Choroid plexus epithelial cell (primary cell): ENCODE measurements at regions not wholly inside any gene's neighbourhood (a gene's known extent, or its start where the extent isn't known, plus 50 kb on each side); places are given as distances from the start of the nearest gene placed in this dataset.

ENCODE experiments used
- DNase-seq: peaks from one replicate; pipeline ENCODE4 v3.0.0-alpha.2; 2010; ENCODE audit warnings: low read depth
- H3K4me3 ChIP-seq: 2 replicates; pipeline ENCODE4 v1.5.1; 2011; ENCODE audit warnings: low read depth, mild to moderate bottlenecking, control low read depth, low read length, moderate library complexity
- CTCF ChIP-seq: conservative IDR thresholded peaks from 2 replicates; pipeline ENCODE4 v1.5.1; 2011; ENCODE audit warnings: low read depth, mild to moderate bottlenecking, control low read depth, inconsistent platforms, low read length, moderate library complexity

DNA sequence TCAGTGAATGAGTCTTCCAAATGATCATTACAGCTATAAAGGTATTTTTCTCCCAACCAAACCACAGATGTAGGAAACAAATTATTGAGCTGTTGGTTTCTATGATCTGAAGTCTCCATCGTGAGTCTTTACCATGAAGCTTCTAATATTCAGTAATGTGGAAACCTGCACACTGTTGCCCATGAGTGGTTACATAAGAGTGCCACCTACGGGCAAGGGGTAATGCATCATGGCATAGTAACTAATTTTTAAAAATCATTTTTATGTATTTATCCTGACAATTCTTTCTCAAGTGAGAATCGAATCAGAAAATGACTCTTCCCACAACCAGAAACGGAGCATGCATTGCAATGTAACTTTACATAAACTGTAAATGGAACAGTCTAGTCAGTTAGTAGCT is 282.5 kb upstream of the SMARCA2 start:
- H3K4me3 ChIP-seq = no peak overlapping the region
- peak; percentile 1 for DNase-seq
- peak; percentile 14 for TF ChIP-seq CTCF

DNA sequence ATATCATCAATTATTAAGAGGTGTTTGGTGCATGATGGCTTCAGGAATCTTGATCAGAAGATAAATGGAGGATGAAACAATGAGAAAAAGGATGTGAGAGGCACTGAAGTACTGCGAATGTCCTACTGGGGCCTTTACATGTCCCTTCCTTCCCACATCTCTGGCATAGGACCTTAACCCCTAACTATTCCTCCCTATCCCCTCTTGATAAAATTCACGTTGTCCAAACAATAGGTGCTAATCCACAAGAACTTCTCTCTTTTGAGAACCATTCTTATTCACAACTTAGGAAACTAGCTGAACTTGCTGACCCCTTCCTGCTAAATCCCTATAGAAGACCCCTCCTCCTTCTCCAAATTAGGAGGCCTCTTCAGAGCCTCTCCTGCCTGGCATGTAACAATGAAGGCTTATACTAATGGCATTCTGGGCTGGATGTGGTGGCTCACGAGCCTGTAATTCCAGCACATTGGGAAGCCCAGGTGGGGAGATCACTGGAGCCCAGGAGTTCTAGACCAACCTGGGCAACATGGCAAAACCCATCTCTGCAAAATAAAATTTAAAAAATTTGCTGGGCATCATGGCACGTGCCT is 276.5 kb upstream of the SMARCA2 start:
- no peak overlapping the region for H3K4me3 ChIP-seq
- DNase-seq = no peak
- no peak for TF ChIP-seq CTCF

- H3K4me3 ChIP-seq = no peak overlapping the region
- no peak for TF ChIP-seq CTCF
- no peak for DNase-seq
Observed at GRCh38 chr9:1743121-1743960, 271.8 kb upstream of the SMARCA2 start.

DNA sequence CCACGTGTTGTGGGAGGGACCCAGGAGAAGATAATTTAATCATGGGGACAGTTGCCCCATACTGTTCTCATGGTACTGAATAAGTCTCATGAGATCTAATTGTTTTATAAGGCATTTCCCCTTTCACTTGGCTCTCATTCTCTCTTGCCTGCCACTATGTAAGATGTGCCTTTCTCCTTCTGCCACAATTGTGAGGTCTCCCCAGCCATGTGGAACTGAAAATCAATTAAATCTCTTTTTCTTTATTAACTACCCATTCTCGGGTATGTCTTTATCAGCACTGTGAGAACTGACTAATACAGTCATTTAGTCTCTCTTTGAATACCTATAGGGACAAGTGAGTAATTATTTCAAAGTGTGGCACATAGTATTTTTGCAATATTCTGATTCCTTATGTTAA is 269.2 kb upstream of the SMARCA2 start:
- H3K4me3 ChIP-seq = no peak overlapping the region
- no peak for DNase-seq
- no peak for TF ChIP-seq CTCF

DNA sequence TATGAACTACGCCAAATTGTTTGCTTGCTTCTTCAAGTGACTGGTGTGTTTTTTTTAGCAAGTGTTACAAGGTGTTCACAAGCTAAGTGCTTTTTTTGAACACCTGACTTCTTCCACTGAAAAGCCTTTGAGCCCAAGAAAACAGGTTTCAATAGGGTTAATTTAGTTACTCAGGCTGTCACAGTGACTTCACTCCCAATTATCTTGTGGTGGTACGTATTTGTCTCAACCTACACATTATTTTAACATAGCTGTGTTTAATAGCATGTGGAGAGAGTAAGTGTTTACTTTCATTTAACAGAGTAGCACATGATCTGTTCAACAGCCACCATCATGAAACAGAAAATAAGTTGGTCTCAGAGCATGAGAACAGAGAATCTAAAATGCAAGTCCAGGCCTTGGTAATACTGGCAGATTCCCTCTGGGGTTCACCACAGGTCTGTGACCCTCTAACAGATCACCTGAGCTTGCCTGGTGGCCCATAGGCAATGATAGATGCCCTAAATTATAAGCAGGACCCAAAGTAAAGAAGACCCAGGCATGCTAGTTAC is 267.7 kb upstream of the SMARCA2 start:
- no peak for TF ChIP-seq CTCF
- DNase-seq = no peak
- H3K4me3 ChIP-seq = no peak overlapping the region

- DNase-seq = no peak
- H3K4me3 ChIP-seq = no peak overlapping the region
- TF ChIP-seq CTCF = no peak
Observed at GRCh38 chr9:1748407-1748806, 266.7 kb upstream of the SMARCA2 start.
